Neural cell (in vitro differentiated cells): ENCODE measurements at regions not wholly inside any gene's neighbourhood (a gene's known extent, or its start where the extent isn't known, plus 50 kb on each side); places are given as distances from the start of the nearest gene placed in this dataset.

ENCODE experiments used
- EZH2 ChIP-seq: fragments of 200-600, 300-800 bp; shearing (Covaris generic), sonication (generic); IDR thresholded peaks from 2 replicates; pipeline ENCODE4 v1.6.1; 2014; ENCODE audit warnings: antibody characterized with exemption, low read length, borderline replicate concordance, mild to moderate bottlenecking; ENCODE audit not compliant: insufficient read depth, poor library complexity, severe bottlenecking
- POLR2AphosphoS5 ChIP-seq: IDR thresholded peaks from 2 replicates; pipeline ENCODE4 v1.6.1; 2012
- RAD21 ChIP-seq: fragments of 450-650 bp; conservative IDR thresholded peaks from 2 replicates; pipeline ENCODE4 v1.6.1; 2014; ENCODE audit warnings: antibody characterized with exemption, mild to moderate bottlenecking, moderate library complexity
- TAF1 ChIP-seq: IDR thresholded peaks from 2 replicates; pipeline ENCODE4 v1.6.1; 2012; ENCODE audit warnings: low read depth
- TF ChIP-seq, protein P1 (sequence below): fragments of 450-650 bp; IDR thresholded peaks from 2 replicates; pipeline ENCODE4 v1.5.1; 2014; ENCODE audit warnings: antibody characterized with exemption, mild to moderate bottlenecking, moderate library complexity; ENCODE audit not compliant: poor library complexity, severe bottlenecking

DNA sequence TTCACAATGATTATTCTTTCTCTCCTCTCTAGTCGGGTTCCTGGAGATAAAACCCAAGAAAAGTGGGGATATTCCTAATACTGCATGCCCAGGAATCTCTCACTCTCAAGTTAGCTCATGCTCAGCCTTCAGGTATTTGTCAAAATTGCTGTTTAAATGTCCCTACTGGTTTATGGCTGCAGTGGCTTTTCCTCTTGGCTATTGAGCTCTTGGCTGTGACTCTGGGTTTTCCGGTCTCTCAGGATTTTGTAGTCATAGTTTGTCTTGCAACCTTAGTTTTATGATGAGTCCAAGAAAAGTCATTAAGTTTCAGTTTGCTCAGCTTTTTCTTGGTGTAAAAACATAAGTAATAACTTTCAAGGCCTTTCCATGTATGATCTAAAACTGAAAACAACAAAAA is 820.7 kb upstream of the HS6ST1 start:
- TF ChIP-seq, protein P1, sequence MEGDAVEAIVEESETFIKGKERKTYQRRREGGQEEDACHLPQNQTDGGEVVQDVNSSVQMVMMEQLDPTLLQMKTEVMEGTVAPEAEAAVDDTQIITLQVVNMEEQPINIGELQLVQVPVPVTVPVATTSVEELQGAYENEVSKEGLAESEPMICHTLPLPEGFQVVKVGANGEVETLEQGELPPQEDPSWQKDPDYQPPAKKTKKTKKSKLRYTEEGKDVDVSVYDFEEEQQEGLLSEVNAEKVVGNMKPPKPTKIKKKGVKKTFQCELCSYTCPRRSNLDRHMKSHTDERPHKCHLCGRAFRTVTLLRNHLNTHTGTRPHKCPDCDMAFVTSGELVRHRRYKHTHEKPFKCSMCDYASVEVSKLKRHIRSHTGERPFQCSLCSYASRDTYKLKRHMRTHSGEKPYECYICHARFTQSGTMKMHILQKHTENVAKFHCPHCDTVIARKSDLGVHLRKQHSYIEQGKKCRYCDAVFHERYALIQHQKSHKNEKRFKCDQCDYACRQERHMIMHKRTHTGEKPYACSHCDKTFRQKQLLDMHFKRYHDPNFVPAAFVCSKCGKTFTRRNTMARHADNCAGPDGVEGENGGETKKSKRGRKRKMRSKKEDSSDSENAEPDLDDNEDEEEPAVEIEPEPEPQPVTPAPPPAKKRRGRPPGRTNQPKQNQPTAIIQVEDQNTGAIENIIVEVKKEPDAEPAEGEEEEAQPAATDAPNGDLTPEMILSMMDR, result no peak
- TF ChIP-seq EZH2 (no peak), POLR2AphosphoS5 (no peak), TAF1 (no peak), RAD21 (no peak)
